GM19463 (cell line): ENCODE measurements at regions not wholly inside any gene's neighbourhood (a gene's known extent, or its start where the extent isn't known, plus 50 kb on each side); places are given as distances from the start of the nearest gene placed in this dataset.

ENCODE experiments used
- ATAC-seq: cut with Tn5 transposase; IDR thresholded peaks from one replicate; pipeline ENCODE4 v1.9.1; 2021; ENCODE audit warnings: mild to moderate bottlenecking, moderate library complexity; ENCODE audit not compliant: unreplicated experiment

- peak; percentile 21 for ATAC-seq
These were observed 295.4 kb upstream of the CRIM1 start for GRCh38 chr2:36060133-36060532.

- peak; percentile 100 for ATAC-seq
These were observed 295.9 kb upstream of the CRIM1 start for GRCh38 chr2:36059691-36060090.

GRCh38 chr2:36058953-36059352 lies 296.6 kb upstream of the CRIM1 start:
- peak; percentile 30 for ATAC-seq

- ATAC-seq: no peak
These were observed 297.5 kb upstream of the CRIM1 start for GRCh38 chr2:36058076-36058475.

- ATAC-seq: no peak
These were observed 302.8 kb upstream of the CRIM1 start for GRCh38 chr2:36052819-36053218.

- ATAC-seq: peak; percentile 94
These were observed 311.2 kb upstream of the CRIM1 start for GRCh38 chr2:36044411-36044810.

GRCh38 chr2:36035137-36035536 lies 320.4 kb upstream of the CRIM1 start:
- ATAC-seq: no peak

GRCh38 chr2:36032046-36032445 lies 323.5 kb upstream of the CRIM1 start:
- ATAC-seq: no peak

GRCh38 chr2:36031471-36031870 lies 324.1 kb upstream of the CRIM1 start:
- no peak for ATAC-seq

GRCh38 chr2:36027616-36028015 lies 328.0 kb upstream of the CRIM1 start:
- no peak for ATAC-seq

- ATAC-seq: no peak
These were observed 342.5 kb upstream of the CRIM1 start for GRCh38 chr2:36013064-36013463.

- no peak for ATAC-seq
These were observed 349.1 kb upstream of the CRIM1 start for GRCh38 chr2:36006444-36006843.

GRCh38 chr2:36002941-36003340 lies 352.6 kb upstream of the CRIM1 start:
- ATAC-seq: no peak

- ATAC-seq: no peak
These were observed 358.1 kb upstream of the CRIM1 start for GRCh38 chr2:35997488-35997887.

- ATAC-seq: no peak
These were observed 366.1 kb upstream of the CRIM1 start for GRCh38 chr2:35989503-35989902.

GRCh38 chr2:35989040-35989439 lies 366.5 kb upstream of the CRIM1 start:
- no peak for ATAC-seq

GRCh38 chr2:35986871-35987270 lies 368.7 kb upstream of the CRIM1 start:
- ATAC-seq: no peak

GRCh38 chr2:35978218-35978617 lies 377.4 kb upstream of the CRIM1 start:
- ATAC-seq: peak; percentile 83

GRCh38 chr2:35976611-35977010 lies 379.0 kb upstream of the CRIM1 start:
- no peak for ATAC-seq

- no peak for ATAC-seq
These were observed 381.8 kb upstream of the CRIM1 start for GRCh38 chr2:35973737-35974132.

- ATAC-seq: peak; percentile 82
These were observed 382.3 kb upstream of the CRIM1 start for GRCh38 chr2:35973132-35973736.

- no peak for ATAC-seq
These were observed 391.8 kb upstream of the CRIM1 start for GRCh38 chr2:35963824-35964223.

- ATAC-seq: no peak
These were observed 392.2 kb upstream of the CRIM1 start for GRCh38 chr2:35963357-35963756.
